CD4-positive, CD25-positive, alpha-beta regulatory T cell (primary cell): ENCODE measurements at regions not wholly inside any gene's neighbourhood (a gene's known extent, or its start where the extent isn't known, plus 50 kb on each side); places are given as distances from the start of the nearest gene placed in this dataset.
A peak's percentile ranks its signal among the peaks of the same experiment; 100 is the strongest.

Experiments
- ATAC-seq, 2 donors: fragments of 150-1000 bp; cut with Tn5 transposase; one replicate each; pipeline ENCODE4 v1.10.0; 2021; ENCODE audit warnings: low read depth in 2 of 2, moderate number of reproducible peaks in 2 of 2, moderate library complexity in 1 of 2
- DNase-seq, 3 donors: peaks; one replicate each; pipeline versions ENCODE4 v3.0.0 to v3.0.0-alpha.2; 2012 to 2022; ENCODE audit warnings: mixed read lengths in 1 of 3
- H3K27ac ChIP-seq: one replicate; pipeline ENCODE4 v1.7.0; 2013; ENCODE audit warnings: mild to moderate bottlenecking, low read length; ENCODE audit not compliant: insufficient read depth, poor library complexity, severe bottlenecking
- H3K27me3 ChIP-seq: one replicate; pipeline ENCODE4 v1.7.0; 2013; ENCODE audit warnings: low read length; ENCODE audit not compliant: control insufficient read depth, insufficient read depth
- H3K36me3 ChIP-seq: one replicate; pipeline ENCODE4 v1.7.0; 2013; ENCODE audit warnings: mild to moderate bottlenecking, low read length, moderate library complexity; ENCODE audit not compliant: control insufficient read depth, insufficient read depth
- H3K4me1 ChIP-seq: 2 replicates; pipeline ENCODE4 v1.7.0; 2013; ENCODE audit warnings: mild to moderate bottlenecking, low read length; ENCODE audit not compliant: insufficient read depth, control insufficient read depth, poor library complexity, severe bottlenecking
- H3K4me3 ChIP-seq: one replicate; pipeline ENCODE4 v1.7.0; 2013; ENCODE audit warnings: low read depth, mild to moderate bottlenecking, low read length, moderate library complexity
- H3K9me3 ChIP-seq, 2 experiments: 1 replicate in 1 of 2; 2 replicates in 1 of 2; pipeline ENCODE4 v1.7.0; 2013; ENCODE audit warnings: low read length in 2 of 2, mild to moderate bottlenecking in 1 of 2, moderate library complexity in 1 of 2; ENCODE audit not compliant: control insufficient read depth in 2 of 2
- H3K27ac Mint-ChIP-seq, 3 donors: one replicate each; pipeline ENCODE4 v1.8.0; 2020 to 2022; ENCODE audit warnings: mild to moderate bottlenecking in 3 of 3, mixed read lengths in 3 of 3, moderate library complexity in 2 of 3
- H3K27me3 Mint-ChIP-seq: one replicate; pipeline ENCODE4 v1.8.0; 2022; ENCODE audit warnings: mild to moderate bottlenecking, mixed read lengths
- H3K36me3 Mint-ChIP-seq: one replicate; pipeline ENCODE4 v1.8.0; 2020; ENCODE audit warnings: mixed read lengths
- H3K4me1 Mint-ChIP-seq, 4 donors: one replicate each; pipeline ENCODE4 v1.8.0; 2020 to 2022; ENCODE audit warnings: mixed read lengths in 4 of 4, mild to moderate bottlenecking in 1 of 4
- H3K4me3 Mint-ChIP-seq, 4 donors: one replicate each; pipeline ENCODE4 v1.8.0; 2020 to 2022; ENCODE audit warnings: mild to moderate bottlenecking in 4 of 4, mixed read lengths in 4 of 4, moderate library complexity in 3 of 4
- H3K9me3 Mint-ChIP-seq, 7 donors: one replicate each; pipeline ENCODE4 v1.8.0; 2020 to 2022; ENCODE audit warnings: mixed read lengths in 7 of 7, mild to moderate bottlenecking in 3 of 7, moderate library complexity in 2 of 7

- H3K4me1 ChIP-seq: peaks cover 13% of the 10 kb centered on the region
- no peaks in the 10 kb centered on the region for H3K27me3 ChIP-seq
- peaks cover 25 to 70% (median 59%) of the 10 kb centered on the region in 4 donors for H3K4me1 Mint-ChIP-seq
- H3K36me3 Mint-ChIP-seq: peaks cover 17% of the 10 kb centered on the region
- H3K27me3 Mint-ChIP-seq: no peaks in the 10 kb centered on the region
- peak overlapping the region in 1 of 3 donors; percentile 11 for H3K27ac Mint-ChIP-seq
- no peak overlapping the region for H3K4me3 ChIP-seq
- H3K36me3 ChIP-seq: peaks cover 11% of the 10 kb centered on the region
- peaks cover 0 to 1% (median 0%) of the 10 kb centered on the region in 7 donors for H3K9me3 Mint-ChIP-seq
- H3K27ac ChIP-seq: no peak overlapping the region
- H3K4me3 Mint-ChIP-seq: no peak overlapping the region
- no peaks in the 10 kb centered on the region for H3K9me3 ChIP-seq
- no peak for ATAC-seq
- DNase-seq: no peak
Observed at GRCh38 chr2:134134827-134135226, 119.0 kb upstream of the MGAT5 start.

DNA sequence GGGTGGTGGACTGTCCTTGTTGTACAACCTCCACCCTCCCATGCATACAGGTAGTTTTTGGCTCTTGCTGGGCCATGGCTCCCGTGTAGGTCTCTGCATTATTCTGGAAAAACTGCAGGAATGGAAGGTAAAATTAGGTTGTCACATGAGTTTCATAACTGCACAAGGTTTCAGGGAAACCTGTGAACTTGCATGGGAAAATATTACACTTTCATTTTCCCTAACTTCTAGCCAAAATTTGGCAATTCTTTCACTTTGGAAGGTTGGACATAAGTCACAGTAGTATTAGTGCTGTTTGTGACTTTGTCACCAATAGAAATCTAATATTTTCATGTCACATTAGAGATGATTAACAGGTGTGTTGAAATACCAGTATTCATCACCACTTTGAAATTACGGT, 118.1 kb upstream of the MGAT5 start:
- Mint-ChIP-seq H3K4me1 (peaks cover 25 to 73% (median 65%) of the 10 kb centered on the region in 4 donors), H3K4me3 (peak overlapping the region in 1 of 4 donors; percentile 36)

GRCh38 chr2:134136731-134137130, 117.1 kb upstream of the MGAT5 start:
- H3K4me1 Mint-ChIP-seq: peaks cover 28 to 80% (median 70%) of the 10 kb centered on the region in 4 donors
- peak overlapping the region; percentile 27 to 68 (median 58) for H3K4me3 Mint-ChIP-seq
- H3K9me3 Mint-ChIP-seq: peaks cover 0 to 1% (median 0%) of the 10 kb centered on the region in 7 donors
- Histone ChIP-seq H3K27ac (no peak overlapping the region), H3K4me3 (no peak overlapping the region), H3K4me1 (peaks cover 13% of the 10 kb centered on the region), H3K36me3 (peaks cover 13% of the 10 kb centered on the region), H3K9me3 (no peaks in the 10 kb centered on the region), H3K27me3 (no peaks in the 10 kb centered on the region)
- peaks cover 9% of the 10 kb centered on the region for H3K36me3 Mint-ChIP-seq
- no peaks in the 10 kb centered on the region for H3K27me3 Mint-ChIP-seq
- DNase-seq (no peak), ATAC-seq (no peak)
- peak overlapping the region in 1 of 3 donors; percentile 82 for H3K27ac Mint-ChIP-seq

More for the DNA sequence above, 118.1 kb upstream of the MGAT5 start:
- peaks cover 0 to 1% (median 0%) of the 10 kb centered on the region in 7 donors for H3K9me3 Mint-ChIP-seq
- peaks cover 13% of the 10 kb centered on the region for H3K36me3 ChIP-seq
- no peak overlapping the region for H3K27ac ChIP-seq
- ATAC-seq (no peak), DNase-seq (no peak)
- peak overlapping the region in 1 of 3 donors; percentile 54 for H3K27ac Mint-ChIP-seq
- H3K4me3 ChIP-seq: no peak overlapping the region
- H3K27me3 ChIP-seq: no peaks in the 10 kb centered on the region
- no peaks in the 10 kb centered on the region for H3K27me3 Mint-ChIP-seq
- H3K36me3 Mint-ChIP-seq: peaks cover 11% of the 10 kb centered on the region
- H3K4me1 ChIP-seq: peaks cover 13% of the 10 kb centered on the region
- no peaks in the 10 kb centered on the region for H3K9me3 ChIP-seq

- no peaks in the 10 kb centered on the region for H3K27me3 Mint-ChIP-seq
- Histone ChIP-seq H3K27me3 (no peaks in the 10 kb centered on the region), H3K4me3 (no peak overlapping the region), H3K4me1 (peaks cover 13% of the 10 kb centered on the region), H3K27ac (no peak overlapping the region), H3K9me3 (no peaks in the 10 kb centered on the region), H3K36me3 (peaks cover 10% of the 10 kb centered on the region)
- DNase-seq (no peak), ATAC-seq (no peak)
- H3K4me3 Mint-ChIP-seq: peak overlapping the region in 1 of 4 donors; percentile 10
- peaks cover 30 to 80% (median 70%) of the 10 kb centered on the region in 4 donors for H3K4me1 Mint-ChIP-seq
- peaks cover 9% of the 10 kb centered on the region for H3K36me3 Mint-ChIP-seq
- peaks cover 0 to 1% (median 0%) of the 10 kb centered on the region in 7 donors for H3K9me3 Mint-ChIP-seq
- H3K27ac Mint-ChIP-seq: peak overlapping the region in 1 of 3 donors; percentile 82
Observed at GRCh38 chr2:134137182-134137611, 116.7 kb upstream of the MGAT5 start.

- Histone ChIP-seq H3K9me3 (no peaks in the 10 kb centered on the region), H3K36me3 (peaks cover 7% of the 10 kb centered on the region), H3K4me1 (peaks cover 13% of the 10 kb centered on the region), H3K27me3 (no peaks in the 10 kb centered on the region), H3K27ac (no peak overlapping the region), H3K4me3 (no peak overlapping the region)
- no peak overlapping the region for H3K4me3 Mint-ChIP-seq
- no peaks in the 10 kb centered on the region for H3K27me3 Mint-ChIP-seq
- ATAC-seq: no peak
- peaks cover 0 to 1% (median 0%) of the 10 kb centered on the region in 7 donors for H3K9me3 Mint-ChIP-seq
- H3K4me1 Mint-ChIP-seq: peaks cover 26 to 78% (median 71%) of the 10 kb centered on the region in 4 donors
- no peak for DNase-seq
- peaks cover 17% of the 10 kb centered on the region for H3K36me3 Mint-ChIP-seq
- peak overlapping the region in 1 of 3 donors; percentile 75 for H3K27ac Mint-ChIP-seq
Observed at GRCh38 chr2:134138115-134138514, 115.8 kb upstream of the MGAT5 start.

- no peaks in the 10 kb centered on the region for H3K9me3 ChIP-seq
- H3K36me3 ChIP-seq: peaks cover 5% of the 10 kb centered on the region
- no peak for DNase-seq
- no peak overlapping the region for H3K27ac ChIP-seq
- no peak overlapping the region for H3K4me3 ChIP-seq
- peaks cover 13% of the 10 kb centered on the region for H3K4me1 ChIP-seq
- Mint-ChIP-seq H3K4me3 (no peak overlapping the region), H3K9me3 (no peaks in the 10 kb centered on the region), H3K27me3 (no peaks in the 10 kb centered on the region), H3K36me3 (peaks cover 27% of the 10 kb centered on the region), H3K4me1 (peaks cover 26 to 78% (median 66%) of the 10 kb centered on the region in 4 donors), H3K27ac (peak overlapping the region in 2 of 3 donors; percentile 3 to 69)
- no peaks in the 10 kb centered on the region for H3K27me3 ChIP-seq
- ATAC-seq: no peak
Observed at GRCh38 chr2:134139611-134140010, 114.3 kb upstream of the MGAT5 start.

DNA sequence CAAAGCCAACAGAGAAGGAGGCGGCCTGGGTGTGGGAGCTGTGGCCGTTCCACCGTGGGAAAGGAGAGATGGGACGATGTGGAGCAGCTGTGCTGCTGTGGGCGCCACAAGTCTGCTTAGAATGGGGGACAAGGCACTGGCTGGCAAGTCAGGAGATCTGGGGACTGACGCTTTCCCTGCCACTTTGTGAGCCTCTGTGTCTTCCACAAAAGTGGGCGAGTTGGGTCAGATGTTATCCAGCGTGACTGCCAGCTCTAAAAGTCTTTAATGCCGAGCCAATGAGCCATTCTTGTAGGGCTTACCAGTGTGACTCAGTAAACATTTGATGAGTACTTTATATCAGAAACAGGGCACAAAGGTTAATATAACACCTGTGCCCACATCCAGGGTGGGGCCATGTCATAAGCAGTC, 113.6 kb upstream of the MGAT5 start:
- Histone ChIP-seq H3K4me3 (no peak overlapping the region), H3K9me3 (no peaks in the 10 kb centered on the region), H3K36me3 (peaks cover 5% of the 10 kb centered on the region), H3K27me3 (no peaks in the 10 kb centered on the region), H3K27ac (no peak overlapping the region), H3K4me1 (peaks cover 13% of the 10 kb centered on the region)
- Mint-ChIP-seq H3K27ac (peak overlapping the region in 1 of 3 donors; percentile 69), H3K9me3 (no peaks in the 10 kb centered on the region), H3K4me1 (peaks cover 22 to 77% (median 65%) of the 10 kb centered on the region in 4 donors), H3K4me3 (no peak overlapping the region), H3K27me3 (no peaks in the 10 kb centered on the region), H3K36me3 (peaks cover 27% of the 10 kb centered on the region)
- no peak for ATAC-seq
- DNase-seq: no peak
